Endothelial cell of umbilical vein (primary cell): ENCODE measurements at regions not wholly inside any gene's neighbourhood (a gene's known extent, or its start where the extent isn't known, plus 50 kb on each side); places are given as distances from the start of the nearest gene placed in this dataset.

Source experiments
- POLR2A ChIP-seq: IDR thresholded peaks from 2 replicates; pipeline ENCODE4 v1.6.1; 2012; ENCODE audit warnings: low read depth, mild to moderate bottlenecking, control low read depth, low read length
- TF ChIP-seq, protein P1 (sequence below), 2 donors: IDR thresholded peaks; 1 replicate in 1 of 2; 2 replicates in 1 of 2; pipeline ENCODE4 v1.5.1; 2011; ENCODE audit warnings: low read length in 2 of 2, mild to moderate bottlenecking in 2 of 2, moderate library complexity in 2 of 2, control low read depth in 1 of 2, inconsistent platforms in 1 of 2, low read depth in 1 of 2; ENCODE audit not compliant: insufficient read depth in 1 of 2; ENCODE audit errors: extremely low read depth in 1 of 2

DNA sequence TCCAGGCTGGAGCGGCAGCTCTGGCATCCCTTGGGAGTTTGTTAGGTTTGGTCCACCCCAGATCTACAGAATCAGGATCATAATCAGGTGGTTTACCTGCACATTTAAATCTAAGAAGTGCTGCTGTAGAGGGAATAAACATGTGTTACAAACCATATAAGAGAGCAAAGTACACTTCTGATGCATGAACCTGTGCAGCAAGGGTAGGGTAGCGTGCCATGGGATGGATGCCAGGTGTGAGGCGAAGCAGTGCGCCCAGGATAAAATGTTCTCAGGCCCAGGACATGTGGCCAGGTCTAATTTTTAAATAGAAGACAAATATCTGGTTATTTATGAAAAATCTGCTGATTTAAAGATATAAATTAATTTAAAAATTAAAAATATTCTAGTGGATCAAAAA lies 308.8 kb upstream of the USP24 start:
- TF ChIP-seq, protein P1, sequence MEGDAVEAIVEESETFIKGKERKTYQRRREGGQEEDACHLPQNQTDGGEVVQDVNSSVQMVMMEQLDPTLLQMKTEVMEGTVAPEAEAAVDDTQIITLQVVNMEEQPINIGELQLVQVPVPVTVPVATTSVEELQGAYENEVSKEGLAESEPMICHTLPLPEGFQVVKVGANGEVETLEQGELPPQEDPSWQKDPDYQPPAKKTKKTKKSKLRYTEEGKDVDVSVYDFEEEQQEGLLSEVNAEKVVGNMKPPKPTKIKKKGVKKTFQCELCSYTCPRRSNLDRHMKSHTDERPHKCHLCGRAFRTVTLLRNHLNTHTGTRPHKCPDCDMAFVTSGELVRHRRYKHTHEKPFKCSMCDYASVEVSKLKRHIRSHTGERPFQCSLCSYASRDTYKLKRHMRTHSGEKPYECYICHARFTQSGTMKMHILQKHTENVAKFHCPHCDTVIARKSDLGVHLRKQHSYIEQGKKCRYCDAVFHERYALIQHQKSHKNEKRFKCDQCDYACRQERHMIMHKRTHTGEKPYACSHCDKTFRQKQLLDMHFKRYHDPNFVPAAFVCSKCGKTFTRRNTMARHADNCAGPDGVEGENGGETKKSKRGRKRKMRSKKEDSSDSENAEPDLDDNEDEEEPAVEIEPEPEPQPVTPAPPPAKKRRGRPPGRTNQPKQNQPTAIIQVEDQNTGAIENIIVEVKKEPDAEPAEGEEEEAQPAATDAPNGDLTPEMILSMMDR (IDR thresholded peaks at IDR 0.05; ENCODE audit: extremely low read depth in 1 of 2, insufficient read depth in 1 of 2, low read depth in 1 of 2, low read length in 2 of 2), result no peak
- no peak for TF ChIP-seq POLR2A
